Heart left ventricle (tissue), 16 donors: ENCODE measurements at regions not wholly inside any gene's neighbourhood (a gene's known extent, or its start where the extent isn't known, plus 50 kb on each side); places are given as distances from the start of the nearest gene placed in this dataset.

Source experiments
- ATAC-seq, 4 donors: fragments of 200-7000 bp; cut with Tn5 transposase; one replicate each; pipeline ENCODE4 v1.9.1; 2020 to 2022; ENCODE audit warnings: moderate library complexity in 4 of 4, mild to moderate bottlenecking in 3 of 4, moderate number of reproducible peaks in 1 of 4
- DNase-seq, 5 donors: peaks; one replicate each; pipeline ENCODE4 v3.0.0-alpha.2; 2020
- H3K27ac ChIP-seq, 12 donors: fragments of 200-600 bp; sonication (generic) in 4 of 12; one replicate each; pipeline versions ENCODE4 v1.5.0 to v1.8.0; 2016 to 2022; ENCODE audit warnings: mild to moderate bottlenecking in 2 of 12
- H3K27me3 ChIP-seq, 9 donors: fragments of 200-600 bp; sonication (generic) in 2 of 9; one replicate each; pipeline versions ENCODE4 v1.5.1 to v1.8.0; 2016 to 2022; ENCODE audit warnings: mild to moderate bottlenecking in 3 of 9
- H3K36me3 ChIP-seq, 9 donors: fragments of 200-600 bp; sonication (generic) in 2 of 9; one replicate each; pipeline versions ENCODE4 v1.5.0 to v1.8.0; 2018 to 2022; ENCODE audit warnings: mild to moderate bottlenecking in 2 of 9
- H3K4me1 ChIP-seq, 12 donors: fragments of 200-600 bp; sonication (generic) in 4 of 12; one replicate each; pipeline versions ENCODE4 v1.5.0 to v1.8.0; 2016 to 2022; ENCODE audit warnings: mild to moderate bottlenecking in 3 of 12
- H3K4me3 ChIP-seq, 12 donors: fragments of 200-600 bp; sonication (generic) in 4 of 12; one replicate each; pipeline versions ENCODE4 v1.5.0 to v1.8.0; 2017 to 2022; ENCODE audit warnings: mild to moderate bottlenecking in 9 of 12, moderate library complexity in 4 of 12
- H3K9me3 ChIP-seq, 12 donors: fragments of 200-600 bp; sonication (generic) in 4 of 12; one replicate each; pipeline versions ENCODE4 v1.5.0 to v1.8.0; 2016 to 2022; ENCODE audit warnings: mild to moderate bottlenecking in 1 of 12
- POLR2A ChIP-seq, 2 donors: fragments of 450-650 bp; IDR thresholded peaks; one replicate each; pipeline ENCODE4 v1.6.1; 2017; ENCODE audit warnings: antibody characterized with exemption in 2 of 2, mild to moderate bottlenecking in 2 of 2, moderate library complexity in 2 of 2
- WGBS, 4 donors: extraction: QIAGEN DNeasy Blood & Tissue Kit in 2 of 4; methylation state at CpG; one replicate each; pipeline versions ENCODE4 v1.1.5 to v1.1.7; 2013 to 2018; 5-methylcytosine and 5-hydroxymethylcytosine counted together
- intact Hi-C, 10 donors: fragments of 100-400 bp; cut with DNase I; formaldehyde crosslinking; loops; one replicate each; pipeline versions ENCODE4 v1.11.1 to v1.14.2; 2022
- TF ChIP-seq, protein P1 (sequence below), 12 donors: fragments of 200-600 bp; sonication (generic) in 4 of 12; IDR thresholded peaks; one replicate each; pipeline versions ENCODE4 v1.5.0 to v1.8.0; 2018 to 2022; ENCODE audit warnings: antibody characterized with exemption in 12 of 12, mild to moderate bottlenecking in 5 of 12
- donor health status: ischemic (EF 13 %, LVEDD 7.1; RV severe dilation, severe dysfunction).
- donor health status: healthy with polysubstance abuse.
- donor health status: DM: no; HTN: yes; CAD: no.
- donor health status: DM: no; HTN: no; CAD: no.
- donor health status: ischemic (EF 25% LVEDD 6.9; RV normal size, moderate dysfunction).
- donor health status: ischemic (EF 25% LVEDD 5.7; RV mildly dilated, moderate dysfunction).
- donor health status: healthy.
- donor health status: DM: yes; HTN: yes; CAD: no.
- donor health status: ischemic (EF 35%, LVEDD 5.7; RV mildly dilated, moderate dysfunction).
- donor health status: nonischemic (EF 11% LVEDD 7.7; RV severe dilation, severe dysfunction).
- donor health status: DM: yes; HTN: yes; CAD: no.
- donor health status: PGD.
- donor health status: ischemic (EF 29% LVEDD 5.4; RV normal size, mild dysfunction).
- donor health status: nonischemic (EF 23%, LVEDD 6.1; RV moderate dilation, normal function).

DNA sequence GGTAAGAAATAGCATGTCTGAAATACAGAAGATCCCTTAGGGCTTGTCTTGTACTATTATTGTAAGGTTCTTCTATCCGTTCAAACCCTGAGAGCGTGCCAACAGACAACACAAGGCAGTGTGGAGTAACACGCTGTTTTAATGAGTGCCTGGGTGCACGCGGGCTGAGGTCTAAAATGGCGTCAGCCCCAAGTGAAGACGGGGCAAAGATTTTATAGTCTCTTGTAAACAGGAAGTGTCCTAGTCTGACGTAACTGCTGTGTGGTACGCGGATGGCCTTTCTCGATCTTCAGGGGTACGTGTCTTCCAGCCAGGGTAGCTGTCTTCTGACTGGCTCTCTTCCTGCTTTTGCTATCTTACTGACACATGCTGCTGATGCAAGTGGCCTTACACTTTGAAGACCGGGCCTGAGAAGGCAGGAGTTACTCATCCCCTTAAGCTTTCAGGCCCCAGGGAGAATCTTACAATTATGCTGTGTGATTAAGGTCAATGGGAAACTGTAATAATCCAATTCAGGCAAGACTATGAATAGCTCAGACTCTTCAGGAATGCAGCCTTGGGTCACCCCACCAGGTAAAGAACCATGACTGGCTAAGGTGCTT, 1812.0 kb upstream of the CDH9 start:
- TF ChIP-seq, protein P1, sequence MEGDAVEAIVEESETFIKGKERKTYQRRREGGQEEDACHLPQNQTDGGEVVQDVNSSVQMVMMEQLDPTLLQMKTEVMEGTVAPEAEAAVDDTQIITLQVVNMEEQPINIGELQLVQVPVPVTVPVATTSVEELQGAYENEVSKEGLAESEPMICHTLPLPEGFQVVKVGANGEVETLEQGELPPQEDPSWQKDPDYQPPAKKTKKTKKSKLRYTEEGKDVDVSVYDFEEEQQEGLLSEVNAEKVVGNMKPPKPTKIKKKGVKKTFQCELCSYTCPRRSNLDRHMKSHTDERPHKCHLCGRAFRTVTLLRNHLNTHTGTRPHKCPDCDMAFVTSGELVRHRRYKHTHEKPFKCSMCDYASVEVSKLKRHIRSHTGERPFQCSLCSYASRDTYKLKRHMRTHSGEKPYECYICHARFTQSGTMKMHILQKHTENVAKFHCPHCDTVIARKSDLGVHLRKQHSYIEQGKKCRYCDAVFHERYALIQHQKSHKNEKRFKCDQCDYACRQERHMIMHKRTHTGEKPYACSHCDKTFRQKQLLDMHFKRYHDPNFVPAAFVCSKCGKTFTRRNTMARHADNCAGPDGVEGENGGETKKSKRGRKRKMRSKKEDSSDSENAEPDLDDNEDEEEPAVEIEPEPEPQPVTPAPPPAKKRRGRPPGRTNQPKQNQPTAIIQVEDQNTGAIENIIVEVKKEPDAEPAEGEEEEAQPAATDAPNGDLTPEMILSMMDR (IDR thresholded peaks at IDR 0.05): no peak
- TF ChIP-seq POLR2A (IDR thresholded peaks at IDR 0.05): no peak
- WGBS, 4 donors: 86 to 92% (median 88%) methylated on average over 13 of the region's 13 CpGs
- Histone ChIP-seq H3K9me3 (peaks cover 0 to 16% (median 0%) of the 10 kb centered on the region in 12 donors), H3K4me3 (no peak overlapping the region), H3K36me3 (no peaks in the 10 kb centered on the region), H3K27me3 (no peaks in the 10 kb centered on the region), H3K4me1 (no peaks in the 10 kb centered on the region), H3K27ac (no peak overlapping the region)
- no peak for DNase-seq
- no peak for ATAC-seq
- intact Hi-C loops: no loop called here

DNA sequence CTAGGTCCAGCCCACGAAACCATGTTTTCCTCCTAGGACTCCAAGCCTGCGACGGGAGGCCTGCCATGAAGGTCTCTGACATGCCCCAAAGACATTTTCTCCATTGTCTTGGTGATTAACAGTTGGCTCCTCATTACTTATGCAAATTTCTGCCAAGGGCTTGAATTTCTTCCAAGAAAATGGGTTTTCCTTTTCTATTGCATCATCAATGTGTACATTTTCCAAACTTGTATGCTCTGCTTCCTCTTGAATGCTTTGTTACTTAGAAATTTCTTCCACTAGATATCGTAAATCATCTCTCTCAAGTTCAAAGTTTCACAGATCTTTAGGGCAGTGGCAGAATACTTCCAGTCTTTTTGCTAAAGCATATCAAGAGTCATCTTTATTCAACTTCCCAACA, 1792.7 kb upstream of the CDH9 start:
- 79 to 84% (median 82%) methylated on average over 4 of the region's 4 CpGs for WGBS, 4 donors
- intact Hi-C loops: no loop called here
- TF ChIP-seq POLR2A (IDR thresholded peaks at IDR 0.05): no peak
- TF ChIP-seq, protein P1 (IDR thresholded peaks at IDR 0.05): no peak
- H3K27me3 ChIP-seq: no peaks in the 10 kb centered on the region
- DNase-seq (no peak), ATAC-seq (no peak)
- no peaks in the 10 kb centered on the region for H3K36me3 ChIP-seq
- no peak overlapping the region for H3K27ac ChIP-seq
- no peak overlapping the region for H3K4me3 ChIP-seq
- H3K4me1 ChIP-seq: no peaks in the 10 kb centered on the region
- H3K9me3 ChIP-seq: peaks cover 0 to 10% (median 0%) of the 10 kb centered on the region in 12 donors

DNA sequence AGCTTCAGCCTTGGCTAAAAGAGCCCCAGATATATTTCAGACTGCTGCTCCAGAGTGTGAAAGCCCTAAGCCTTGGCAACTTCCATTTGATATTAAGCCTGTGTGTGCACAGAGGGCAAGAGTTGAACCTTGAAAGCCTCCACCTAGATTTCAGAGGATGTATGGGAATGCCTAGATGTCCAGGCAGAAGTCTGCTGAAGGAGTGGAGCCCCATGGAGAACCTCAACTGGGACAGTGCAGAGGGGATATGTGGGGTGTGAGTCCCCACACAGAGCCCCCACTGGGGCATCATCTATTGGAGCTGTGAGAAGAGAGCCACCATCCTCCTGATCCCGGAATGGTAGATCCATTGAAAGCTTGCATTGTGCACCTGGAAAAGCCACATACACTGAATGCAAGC, 1784.8 kb upstream of the CDH9 start:
- H3K27ac ChIP-seq: no peak overlapping the region
- intact Hi-C loops: no loop called here
- peaks cover 0 to 29% (median 12%) of the 10 kb centered on the region in 12 donors for H3K9me3 ChIP-seq
- WGBS, 4 donors: 86 to 100% (median 90%) methylated on average over 1 of the region's 1 CpG
- ATAC-seq: no peak
- DNase-seq: no peak
- H3K4me3 ChIP-seq: no peak overlapping the region
- H3K36me3 ChIP-seq: no peaks in the 10 kb centered on the region
- H3K4me1 ChIP-seq: no peaks in the 10 kb centered on the region
- H3K27me3 ChIP-seq: no peaks in the 10 kb centered on the region
- TF ChIP-seq, protein P1 (IDR thresholded peaks at IDR 0.05): no peak
- no peak for TF ChIP-seq POLR2A (IDR thresholded peaks at IDR 0.05)

DNA sequence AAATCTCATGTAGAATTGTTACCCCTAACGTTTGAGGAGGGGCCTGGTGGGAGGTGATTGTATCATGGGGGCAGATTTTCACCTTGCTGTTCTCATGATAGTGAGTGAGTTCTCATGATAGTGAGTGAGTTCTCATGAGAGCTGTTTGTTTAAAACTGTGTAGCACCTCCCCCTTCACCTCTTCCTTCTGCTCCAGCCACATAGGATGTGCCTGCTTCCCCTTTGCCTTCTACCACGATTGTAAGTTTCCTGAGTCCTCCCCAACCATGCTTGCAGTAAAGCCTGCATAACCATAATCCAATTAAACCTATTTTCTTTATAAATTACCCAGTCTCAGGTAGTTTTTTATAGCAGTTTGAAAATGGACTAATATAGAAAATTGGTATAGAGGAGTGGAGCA, 1783.7 kb upstream of the CDH9 start:
- Histone ChIP-seq H3K9me3 (peaks cover 0 to 30% (median 12%) of the 10 kb centered on the region in 12 donors), H3K36me3 (no peaks in the 10 kb centered on the region), H3K4me1 (no peaks in the 10 kb centered on the region), H3K27ac (no peak overlapping the region), H3K27me3 (no peaks in the 10 kb centered on the region), H3K4me3 (no peak overlapping the region)
- 37 to 61% (median 42%) methylated on average over 2 of the region's 2 CpGs for WGBS, 4 donors
- TF ChIP-seq POLR2A (IDR thresholded peaks at IDR 0.05): no peak
- DNase-seq: no peak
- ATAC-seq: no peak
- intact Hi-C loops: no loop called here

DNA sequence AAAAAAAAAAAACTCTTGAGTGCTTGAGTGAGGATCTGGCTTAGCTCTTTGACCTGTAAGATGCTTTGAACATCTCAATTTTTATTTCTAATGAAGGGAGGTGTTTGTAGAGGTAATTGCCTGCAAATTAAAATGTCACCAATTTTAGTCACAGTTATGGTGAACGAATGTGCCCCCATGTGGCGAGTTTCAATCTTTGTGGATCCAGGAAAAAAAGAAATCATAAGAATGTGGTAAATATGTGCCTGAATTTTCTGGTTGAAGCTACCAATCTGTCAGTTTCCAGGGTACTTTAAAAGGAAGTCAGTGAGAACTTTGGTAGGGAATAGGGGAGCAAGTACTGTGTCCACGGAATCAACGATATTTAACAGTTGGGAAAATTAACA, 1772.4 kb upstream of the CDH9 start:
- Histone ChIP-seq H3K27me3 (no peaks in the 10 kb centered on the region), H3K27ac (no peak overlapping the region), H3K36me3 (no peaks in the 10 kb centered on the region), H3K9me3 (peaks cover 0 to 19% (median 0%) of the 10 kb centered on the region in 12 donors), H3K4me1 (no peaks in the 10 kb centered on the region), H3K4me3 (peak overlapping the region in 1 of 12 donors; percentile 33)
- intact Hi-C loops: no loop called here
- ATAC-seq (no peak), DNase-seq (no peak)
- no peak for TF ChIP-seq POLR2A (IDR thresholded peaks at IDR 0.05)
- TF ChIP-seq, protein P1 (IDR thresholded peaks at IDR 0.05): no peak
- WGBS, 4 donors: 81 to 86% (median 85%) methylated on average over 4 of the region's 4 CpGs
